Spleen (tissue), 7 donors: ENCODE measurements at regions not wholly inside any gene's neighbourhood (a gene's known extent, or its start where the extent isn't known, plus 50 kb on each side); places are given as distances from the start of the nearest gene placed in this dataset.

Experiments
- CTCF ChIP-seq, 11 experiments: fragments of 200-600 bp in 7 of 11; fragments of 450-650 bp in 4 of 11; sonication (generic) in 4 of 11; IDR thresholded peaks in 8 of 11; conservative IDR thresholded peaks in 3 of 11; 1 replicate in 7 of 11; 2 replicates in 4 of 11; pipeline versions ENCODE4 v1.4.0 to v1.8.0; 2016 to 2021; ENCODE audit warnings: antibody characterized with exemption in 11 of 11, inconsistent platforms in 4 of 11, mild to moderate bottlenecking in 1 of 11
- POLR2A ChIP-seq, 3 donors: fragments of 450-650 bp; IDR thresholded peaks; one replicate each; pipeline ENCODE4 v1.5.1; 2017; ENCODE audit warnings: antibody characterized with exemption in 3 of 3, mild to moderate bottlenecking in 1 of 3
- POLR2AphosphoS5 ChIP-seq, 3 donors: sonication (generic); formaldehyde crosslinking; IDR thresholded peaks; one replicate each; pipeline ENCODE4 v1.5.1; 2017; ENCODE audit warnings: antibody characterized with exemption in 3 of 3
- donor health status: DM: no; HTN: no; CAD: no; lungs with moderate emphysema.
- donor health status: DM: no; HTN: no; CAD: no.
- donor health status: DM: no; HTN: no; CAD: no.

DNA sequence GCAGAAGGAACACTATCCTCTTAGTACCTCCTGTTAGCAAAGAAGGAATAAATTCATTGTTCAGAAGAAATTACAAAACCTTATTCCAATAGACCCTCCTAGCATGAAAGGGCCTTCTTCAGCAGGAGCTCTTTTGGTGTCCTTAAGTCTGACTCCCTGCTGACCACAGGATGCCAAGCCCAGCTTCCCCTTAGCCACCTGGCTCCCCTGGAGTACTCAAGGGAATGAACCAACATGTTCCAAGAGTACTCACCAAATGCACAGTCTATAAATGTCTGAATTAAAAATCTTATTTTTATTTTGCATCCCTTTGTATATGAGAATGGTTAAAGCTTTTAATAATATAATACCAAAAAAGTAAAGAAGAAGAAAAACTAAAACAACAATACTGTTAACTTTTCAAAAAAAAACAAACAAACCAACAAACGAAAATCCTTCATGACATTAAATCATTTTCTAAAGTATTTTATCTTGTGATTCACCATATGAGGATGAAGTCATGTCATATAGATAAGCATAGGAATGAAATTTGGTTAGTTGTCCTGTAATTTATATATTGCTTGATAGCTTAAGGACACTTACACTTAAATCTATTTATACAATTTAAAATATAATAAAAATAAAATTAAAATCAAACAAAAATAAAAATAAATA is 1355.1 kb downstream of the HACE1 start:
- TF ChIP-seq CTCF (IDR thresholded peaks at IDR 0.05 in 8 of 11, conservative IDR thresholded peaks at IDR 0.05 in 3 of 11): no peak
- TF ChIP-seq POLR2AphosphoS5 (IDR thresholded peaks at IDR 0.05): no peak
- no peak for TF ChIP-seq POLR2A (IDR thresholded peaks at IDR 0.05)
